Astrocyte (in vitro differentiated cells and primary cell): ENCODE measurements at regions not wholly inside any gene's neighbourhood (a gene's known extent, or its start where the extent isn't known, plus 50 kb on each side); places are given as distances from the start of the nearest gene placed in this dataset.
A peak's percentile ranks its signal among the peaks of the same experiment; 100 is the strongest.

ENCODE experiments used
- DNase-seq: peaks from one replicate; pipeline ENCODE4 v3.0.0-alpha.2; 2010; ENCODE audit warnings: low read depth
- FAIRE-seq: peaks from 2 replicates; lab custom pipeline; 2011; peaks lifted over from hg19 to GRCh38; lab: Jason Lieb, UNC
- H2AFZ ChIP-seq: 2 replicates; pipeline ENCODE4 v1.6.0; 2012; ENCODE audit warnings: low read depth, low read length, inconsistent platforms
- H3K27ac ChIP-seq: 2 replicates; pipeline ENCODE4 v1.5.1; 2011; ENCODE audit warnings: low read depth, low read length, inconsistent platforms
- H3K27me3 ChIP-seq: 2 replicates; pipeline ENCODE4 v1.6.0; 2011; ENCODE audit warnings: low read length, inconsistent platforms; ENCODE audit not compliant: insufficient read depth
- H3K36me3 ChIP-seq: 2 replicates; pipeline ENCODE4 v1.5.1; 2011; ENCODE audit warnings: low read length, inconsistent platforms; ENCODE audit not compliant: insufficient read depth
- H3K4me1 ChIP-seq: 2 replicates; pipeline ENCODE4 v1.5.1; 2011; ENCODE audit warnings: low read length, inconsistent platforms; ENCODE audit not compliant: insufficient read depth
- H3K4me2 ChIP-seq: 2 replicates; pipeline ENCODE4 v1.6.0; 2012; ENCODE audit warnings: low read length, inconsistent platforms
- H3K4me3 ChIP-seq: 2 replicates; pipeline ENCODE4 v1.5.1; 2011; ENCODE audit warnings: low read depth, mild to moderate bottlenecking, low read length, inconsistent platforms; ENCODE audit not compliant: insufficient read depth
- H3K79me2 ChIP-seq: 2 replicates; pipeline ENCODE4 v1.6.0; 2012; ENCODE audit warnings: mild to moderate bottlenecking, low read length, inconsistent platforms; ENCODE audit not compliant: insufficient read depth
- H3K9ac ChIP-seq: 2 replicates; pipeline ENCODE4 v1.6.0; 2012; ENCODE audit warnings: mild to moderate bottlenecking, low read length, inconsistent platforms
- H3K9me3 ChIP-seq: 2 replicates; pipeline ENCODE4 v1.5.1; 2012; ENCODE audit warnings: low read depth, mild to moderate bottlenecking, low read length, inconsistent platforms; ENCODE audit not compliant: insufficient read depth
- H4K20me1 ChIP-seq: 2 replicates; pipeline ENCODE4 v1.6.0; 2012; ENCODE audit warnings: low read length, inconsistent platforms; ENCODE audit not compliant: insufficient read depth
- H3K27ac Mint-ChIP-seq: one replicate; pipeline ENCODE4 v1.8.0; 2021; ENCODE audit warnings: mild to moderate bottlenecking, mixed read lengths; ENCODE audit not compliant: unreplicated experiment
- H3K27me3 Mint-ChIP-seq: one replicate; pipeline ENCODE4 v1.8.0; 2021; ENCODE audit warnings: low read depth, mixed read lengths; ENCODE audit not compliant: unreplicated experiment
- H3K36me3 Mint-ChIP-seq: one replicate; pipeline ENCODE4 v1.8.0; 2021; ENCODE audit warnings: low read depth, mixed read lengths; ENCODE audit not compliant: unreplicated experiment
- H3K4me1 Mint-ChIP-seq: one replicate; pipeline ENCODE4 v1.8.0; 2021; ENCODE audit warnings: low read depth, mixed read lengths; ENCODE audit not compliant: unreplicated experiment
- H3K4me3 Mint-ChIP-seq: one replicate; pipeline ENCODE4 v1.8.0; 2021; ENCODE audit warnings: mild to moderate bottlenecking, moderate library complexity, mixed read lengths; ENCODE audit not compliant: unreplicated experiment
- H3K9me3 Mint-ChIP-seq: one replicate; pipeline ENCODE4 v1.8.0; 2021; ENCODE audit warnings: mild to moderate bottlenecking, mixed read lengths; ENCODE audit not compliant: unreplicated experiment
- CTCF ChIP-seq: IDR thresholded peaks from 2 replicates; pipeline ENCODE4 v1.5.1; 2011; ENCODE audit warnings: low read depth, mild to moderate bottlenecking, inconsistent platforms, low read length, moderate library complexity; ENCODE audit not compliant: insufficient read depth
- EZH2 ChIP-seq: IDR thresholded peaks from 2 replicates; pipeline ENCODE4 v1.6.1; 2012; ENCODE audit warnings: mild to moderate bottlenecking, low read length, inconsistent platforms; ENCODE audit not compliant: insufficient read depth

GRCh38 chrX:39227371-39227770, 426.1 kb downstream of the MID1IP1 start:
- no peak overlapping the region for H3K4me2 ChIP-seq
- no peaks in the 10 kb centered on the region for H3K9me3 ChIP-seq
- H3K4me1 Mint-ChIP-seq = no peaks in the 10 kb centered on the region
- no peaks in the 10 kb centered on the region for H3K27me3 ChIP-seq
- H2AFZ ChIP-seq = no peak overlapping the region
- no peaks in the 10 kb centered on the region for H3K79me2 ChIP-seq
- H3K36me3 ChIP-seq = no peaks in the 10 kb centered on the region
- no peaks in the 10 kb centered on the region for H3K4me1 ChIP-seq
- no peaks in the 10 kb centered on the region for H4K20me1 ChIP-seq
- H3K36me3 Mint-ChIP-seq = no peaks in the 10 kb centered on the region
- H3K9ac ChIP-seq = no peak overlapping the region
- peaks cover 5% of the 10 kb centered on the region for H3K9me3 Mint-ChIP-seq
- FAIRE-seq = no peak
- no peak overlapping the region for H3K4me3 ChIP-seq
- TF ChIP-seq CTCF (no peak), EZH2 (no peak)
- H3K27me3 Mint-ChIP-seq = peaks cover 14% of the 10 kb centered on the region
- DNase-seq = no peak
- no peak overlapping the region for H3K4me3 Mint-ChIP-seq
- no peak overlapping the region for H3K27ac ChIP-seq
- no peak overlapping the region for H3K27ac Mint-ChIP-seq

- Mint-ChIP-seq H3K36me3 (no peaks in the 10 kb centered on the region), H3K27me3 (peaks cover 15% of the 10 kb centered on the region), H3K4me3 (no peak overlapping the region), H3K4me1 (no peaks in the 10 kb centered on the region), H3K27ac (no peak overlapping the region), H3K9me3 (peaks cover 7% of the 10 kb centered on the region)
- H3K27me3 ChIP-seq = no peaks in the 10 kb centered on the region
- no peaks in the 10 kb centered on the region for H4K20me1 ChIP-seq
- H3K4me3 ChIP-seq = no peak overlapping the region
- no peak overlapping the region for H3K4me2 ChIP-seq
- H3K79me2 ChIP-seq = no peaks in the 10 kb centered on the region
- no peak overlapping the region for H3K27ac ChIP-seq
- H3K9me3 ChIP-seq = no peaks in the 10 kb centered on the region
- FAIRE-seq = no peak
- no peaks in the 10 kb centered on the region for H3K36me3 ChIP-seq
- H2AFZ ChIP-seq = no peak overlapping the region
- DNase-seq = no peak
- peaks cover 2% of the 10 kb centered on the region for H3K4me1 ChIP-seq
- no peak overlapping the region for H3K9ac ChIP-seq
- no peak for TF ChIP-seq EZH2
- no peak for TF ChIP-seq CTCF
Measured at GRCh38 chrX:39238006-39238405, 436.7 kb downstream of the MID1IP1 start.

GRCh38 chrX:39242187-39242586, 440.9 kb downstream of the MID1IP1 start:
- no peak for FAIRE-seq
- H3K4me1 ChIP-seq = peaks cover 2% of the 10 kb centered on the region
- TF ChIP-seq EZH2 = no peak
- peak; percentile 33 for TF ChIP-seq CTCF
- H3K79me2 ChIP-seq = no peaks in the 10 kb centered on the region
- Mint-ChIP-seq H3K27me3 (peaks cover 2% of the 10 kb centered on the region), H3K4me3 (no peak overlapping the region), H3K4me1 (no peaks in the 10 kb centered on the region), H3K27ac (no peak overlapping the region), H3K9me3 (peaks cover 3% of the 10 kb centered on the region), H3K36me3 (no peaks in the 10 kb centered on the region)
- no peak overlapping the region for H3K4me2 ChIP-seq
- H2AFZ ChIP-seq = no peak overlapping the region
- no peak overlapping the region for H3K4me3 ChIP-seq
- H3K9me3 ChIP-seq = no peaks in the 10 kb centered on the region
- no peaks in the 10 kb centered on the region for H3K36me3 ChIP-seq
- DNase-seq = peak; percentile 1
- no peak overlapping the region for H3K9ac ChIP-seq
- no peaks in the 10 kb centered on the region for H4K20me1 ChIP-seq
- no peak overlapping the region for H3K27ac ChIP-seq
- H3K27me3 ChIP-seq = no peaks in the 10 kb centered on the region
